ENCODE measurements at regions not wholly inside any gene's neighbourhood (a gene's known extent, or its start where the extent isn't known, plus 50 kb on each side); places are given as distances from the start of the nearest gene placed in this dataset.

- TF ChIP-seq CTCF (IDR thresholded peaks at IDR 0.05; ENCODE audit: insufficient read depth, low read length, poor library complexity, severe bottlenecking) (no peak), EZH2phosphoT487 (conservative IDR thresholded peaks at IDR 0.05; ENCODE audit: low read length) (no peak)
Measured at GRCh38 chr4:132330994-132331393, 818.1 kb upstream of the PCDH10 start.

Measured in SU-DHL-6 (cell line).